GM18867 (cell line): ENCODE measurements at regions not wholly inside any gene's neighbourhood (a gene's known extent, or its start where the extent isn't known, plus 50 kb on each side); places are given as distances from the start of the nearest gene placed in this dataset.

Source experiments
- ATAC-seq: cut with Tn5 transposase; IDR thresholded peaks from one replicate; pipeline ENCODE4 v1.9.1; 2021; ENCODE audit warnings: mild to moderate bottlenecking, moderate library complexity; ENCODE audit not compliant: unreplicated experiment

GRCh38 chr3:162170581-162170980, 674.0 kb downstream of the OTOL1 start:
- peak; percentile 72 for ATAC-seq

- no peak for ATAC-seq
Measured at GRCh38 chr3:162171970-162172369, 675.4 kb downstream of the OTOL1 start.

- ATAC-seq = no peak
Measured at GRCh38 chr3:162175145-162175544, 678.5 kb downstream of the OTOL1 start.

- no peak for ATAC-seq
Measured at GRCh38 chr3:162175878-162176277, 679.3 kb downstream of the OTOL1 start.

- no peak for ATAC-seq
Measured at GRCh38 chr3:162183440-162183839, 686.8 kb downstream of the OTOL1 start.

GRCh38 chr3:162192340-162193029, 695.9 kb downstream of the OTOL1 start:
- ATAC-seq = no peak

- no peak for ATAC-seq
Measured at GRCh38 chr3:162193148-162194095, 696.8 kb downstream of the OTOL1 start.

GRCh38 chr3:162195147-162195546, 698.5 kb downstream of the OTOL1 start:
- ATAC-seq = no peak

GRCh38 chr3:162196964-162197363, 700.4 kb downstream of the OTOL1 start:
- ATAC-seq = no peak

- ATAC-seq = no peak
Measured at GRCh38 chr3:162200836-162201235, 704.2 kb downstream of the OTOL1 start.

GRCh38 chr3:162206648-162207047, 710.0 kb downstream of the OTOL1 start:
- no peak for ATAC-seq

- ATAC-seq = no peak
Measured at GRCh38 chr3:162211470-162211869, 714.9 kb downstream of the OTOL1 start.

GRCh38 chr3:162213196-162213595, 716.6 kb downstream of the OTOL1 start:
- no peak for ATAC-seq

- ATAC-seq = no peak
Measured at GRCh38 chr3:162213956-162214355, 717.3 kb downstream of the OTOL1 start.

- ATAC-seq = no peak
Measured at GRCh38 chr3:162217647-162218046, 721.0 kb downstream of the OTOL1 start.

GRCh38 chr3:162218479-162218878, 721.9 kb downstream of the OTOL1 start:
- no peak for ATAC-seq

- no peak for ATAC-seq
Measured at GRCh38 chr3:162224746-162225145, 728.1 kb downstream of the OTOL1 start.

GRCh38 chr3:162236949-162237348, 740.3 kb downstream of the OTOL1 start:
- no peak for ATAC-seq

- no peak for ATAC-seq
Measured at GRCh38 chr3:162250782-162251181, 754.2 kb downstream of the OTOL1 start.

GRCh38 chr3:162262129-162262528, 765.5 kb downstream of the OTOL1 start:
- ATAC-seq = no peak

- ATAC-seq = no peak
Measured at GRCh38 chr3:162263596-162263995, 767.0 kb downstream of the OTOL1 start.
